H1 (cell line): ENCODE measurements at regions not wholly inside any gene's neighbourhood (a gene's known extent, or its start where the extent isn't known, plus 50 kb on each side); places are given as distances from the start of the nearest gene placed in this dataset.

Source experiments
- CBX8 ChIP-seq: fragments of 300-800, 300-1000 bp; sonication (generic); IDR thresholded peaks from 2 replicates; pipeline ENCODE4 v1.7.1; 2016; ENCODE audit warnings: low read depth, low read length, borderline replicate concordance
- RXRA ChIP-seq: IDR thresholded peaks from 2 replicates; pipeline ENCODE4 v1.6.1; 2011; ENCODE audit warnings: low read depth, mild to moderate bottlenecking, low read length, moderate library complexity; ENCODE audit not compliant: insufficient read depth
- SP1 ChIP-seq: IDR thresholded peaks from 2 replicates; pipeline ENCODE4 v1.6.1; 2011; ENCODE audit warnings: low read depth, low read length
- TAF1 ChIP-seq: IDR thresholded peaks from 2 replicates; pipeline ENCODE4 v1.6.1; 2011; ENCODE audit warnings: mild to moderate bottlenecking, low read depth, low read length
- TBP ChIP-seq: IDR thresholded peaks from 2 replicates; pipeline ENCODE4 v1.6.1; 2011; ENCODE audit warnings: low read depth, low read length, improper control_type of control experiment
- ZNF274 ChIP-seq: IDR thresholded peaks from 2 replicates; pipeline ENCODE4 v1.7.0; 2012; ENCODE audit warnings: low read length, borderline replicate concordance; ENCODE audit errors: extremely low read depth

GRCh38 chr12:66952668-66953067 lies 273.8 kb upstream of the GRIP1 start (continued):
- TF ChIP-seq RXRA (no peak), CBX8 (no peak), SP1 (no peak), ZNF274 (no peak), TAF1 (no peak), TBP (no peak)
